VCaP (cell line): ENCODE measurements at regions not wholly inside any gene's neighbourhood (a gene's known extent, or its start where the extent isn't known, plus 50 kb on each side); places are given as distances from the start of the nearest gene placed in this dataset.
"Not testable (repeated sequence)": the region's sequence is repeated elsewhere in the genome, so short reads cannot be mapped to it uniquely, and the experiment has no call there.

Experiments used
- H3K27ac ChIP-seq: fragments of 450-650 bp; 2 replicates; pipeline ENCODE4 v1.5.1; 2017
- TF ChIP-seq, protein P1 (sequence below): fragments of 450-650 bp; conservative IDR thresholded peaks from 2 replicates; pipeline ENCODE4 v1.5.1; 2017; ENCODE audit warnings: mild to moderate bottlenecking, moderate library complexity

DNA sequence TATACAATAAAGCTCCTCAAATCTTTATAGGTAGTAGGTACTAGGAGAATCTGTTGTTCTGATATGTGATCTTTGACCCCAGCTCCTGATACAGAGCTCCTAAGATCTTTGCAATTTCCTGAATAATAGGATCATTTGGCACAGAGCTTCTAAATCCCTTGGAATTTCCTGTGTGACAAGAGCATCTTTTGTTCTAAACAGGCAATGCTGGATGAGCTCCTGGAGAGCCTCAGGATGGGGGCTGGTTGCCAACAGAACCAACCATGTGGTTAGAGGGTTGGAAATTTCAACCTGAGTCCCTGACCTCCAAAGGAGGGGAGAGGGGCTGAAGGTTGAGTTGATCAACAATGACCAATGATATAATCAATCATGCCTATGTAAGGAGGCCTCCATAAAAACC lies 629.0 kb downstream of the CCSER2 start:
- H3K27ac ChIP-seq = no peak overlapping the region
- TF ChIP-seq, protein P1, sequence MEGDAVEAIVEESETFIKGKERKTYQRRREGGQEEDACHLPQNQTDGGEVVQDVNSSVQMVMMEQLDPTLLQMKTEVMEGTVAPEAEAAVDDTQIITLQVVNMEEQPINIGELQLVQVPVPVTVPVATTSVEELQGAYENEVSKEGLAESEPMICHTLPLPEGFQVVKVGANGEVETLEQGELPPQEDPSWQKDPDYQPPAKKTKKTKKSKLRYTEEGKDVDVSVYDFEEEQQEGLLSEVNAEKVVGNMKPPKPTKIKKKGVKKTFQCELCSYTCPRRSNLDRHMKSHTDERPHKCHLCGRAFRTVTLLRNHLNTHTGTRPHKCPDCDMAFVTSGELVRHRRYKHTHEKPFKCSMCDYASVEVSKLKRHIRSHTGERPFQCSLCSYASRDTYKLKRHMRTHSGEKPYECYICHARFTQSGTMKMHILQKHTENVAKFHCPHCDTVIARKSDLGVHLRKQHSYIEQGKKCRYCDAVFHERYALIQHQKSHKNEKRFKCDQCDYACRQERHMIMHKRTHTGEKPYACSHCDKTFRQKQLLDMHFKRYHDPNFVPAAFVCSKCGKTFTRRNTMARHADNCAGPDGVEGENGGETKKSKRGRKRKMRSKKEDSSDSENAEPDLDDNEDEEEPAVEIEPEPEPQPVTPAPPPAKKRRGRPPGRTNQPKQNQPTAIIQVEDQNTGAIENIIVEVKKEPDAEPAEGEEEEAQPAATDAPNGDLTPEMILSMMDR = no peak

DNA sequence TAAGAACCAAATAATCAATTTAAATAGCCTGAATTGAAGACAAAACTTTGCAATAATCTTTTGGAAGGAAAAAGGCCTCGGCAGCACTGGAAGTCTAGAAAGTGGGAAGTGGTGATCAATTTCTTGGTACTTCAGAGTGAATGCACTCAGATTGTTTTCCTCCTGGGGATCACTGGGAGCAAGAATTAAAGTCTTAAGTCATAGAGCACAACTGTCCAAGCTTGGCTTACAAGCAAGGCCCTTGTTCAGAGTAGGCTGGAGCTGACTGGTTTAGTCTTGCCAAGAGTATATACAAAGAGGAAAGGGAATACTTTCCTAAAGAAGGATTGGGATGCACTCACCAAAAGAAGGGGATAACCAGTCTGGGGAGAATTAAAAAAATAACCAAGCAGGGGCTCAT lies 637.1 kb downstream of the CCSER2 start:
- no peak overlapping the region for H3K27ac ChIP-seq
- TF ChIP-seq, protein P1 = no peak

DNA sequence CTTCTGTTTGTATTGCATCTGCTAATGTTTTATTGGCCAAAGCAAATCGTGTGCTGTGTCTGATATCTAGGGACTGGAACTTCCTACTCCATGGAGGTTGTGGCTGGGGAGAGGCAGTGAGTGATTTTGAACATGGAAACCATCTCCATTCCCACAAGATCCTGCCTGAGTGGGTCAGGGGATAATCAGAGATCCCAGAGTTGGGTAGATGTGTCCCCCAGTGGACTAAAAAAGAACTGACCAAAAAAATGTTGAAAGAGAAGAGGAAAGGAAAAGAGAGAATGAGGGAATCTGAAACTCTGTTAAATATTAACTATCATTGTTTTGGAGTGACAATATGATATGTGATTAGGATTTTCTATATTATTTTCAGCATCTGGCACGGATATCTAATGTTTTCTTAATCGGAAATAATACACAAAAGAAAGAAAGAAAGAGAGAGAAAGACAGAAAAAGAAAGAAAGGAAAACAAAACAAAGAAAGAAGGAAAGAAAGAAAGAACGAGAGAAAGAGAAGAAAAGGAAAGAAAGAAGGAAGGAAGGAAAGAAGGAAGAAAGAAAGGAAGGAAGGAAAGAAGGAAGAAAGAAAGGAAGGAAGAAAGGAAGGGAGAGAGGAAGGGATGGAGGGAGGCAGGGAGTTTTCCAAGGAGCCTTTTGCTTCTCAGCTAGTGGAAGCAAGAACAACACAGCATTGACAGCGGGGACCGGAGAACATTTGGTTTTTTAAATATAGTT lies 638.5 kb downstream of the CCSER2 start:
- TF ChIP-seq, protein P1 = peak; percentile 33
- no peak overlapping the region for H3K27ac ChIP-seq

DNA sequence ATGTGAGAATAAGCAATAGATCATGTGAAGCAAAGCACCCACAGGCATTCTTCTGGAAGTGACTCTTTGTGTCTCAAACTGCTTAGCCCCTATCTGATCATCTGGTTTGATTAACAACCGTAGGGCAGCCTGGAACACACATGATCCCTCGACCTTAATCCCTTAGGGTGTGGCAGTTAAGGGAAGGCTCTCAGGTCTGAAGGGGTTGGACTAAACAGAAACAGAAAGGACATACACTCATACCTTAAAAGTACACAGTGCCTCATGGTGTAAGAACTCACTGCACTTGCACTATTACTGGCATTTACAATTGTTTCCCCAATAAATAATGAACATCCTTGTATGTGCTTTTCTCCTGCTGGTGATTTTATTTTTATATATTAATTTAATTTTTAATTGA lies 640.9 kb downstream of the CCSER2 start:
- H3K27ac ChIP-seq = not testable (repeated sequence)

DNA sequence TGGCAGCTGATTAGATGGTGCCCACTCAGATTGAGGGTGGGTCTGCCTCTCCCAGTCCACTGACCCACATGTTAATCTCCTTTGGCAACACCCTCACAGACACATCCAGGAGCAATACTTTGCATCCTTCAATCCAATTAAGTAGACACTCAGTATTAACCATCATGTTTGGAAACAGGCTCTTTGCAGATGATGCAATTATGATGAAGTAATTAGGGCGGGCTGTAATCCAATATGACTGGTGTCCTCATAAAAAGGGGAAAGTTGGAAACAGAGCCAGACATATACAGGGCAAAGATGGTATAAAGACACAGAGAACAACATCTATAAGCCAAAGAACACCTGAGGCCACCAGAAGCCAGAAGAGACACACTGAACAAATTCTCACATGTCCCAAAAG lies 658.6 kb downstream of the CCSER2 start:
- no peak overlapping the region for H3K27ac ChIP-seq
- TF ChIP-seq, protein P1 = no peak

DNA sequence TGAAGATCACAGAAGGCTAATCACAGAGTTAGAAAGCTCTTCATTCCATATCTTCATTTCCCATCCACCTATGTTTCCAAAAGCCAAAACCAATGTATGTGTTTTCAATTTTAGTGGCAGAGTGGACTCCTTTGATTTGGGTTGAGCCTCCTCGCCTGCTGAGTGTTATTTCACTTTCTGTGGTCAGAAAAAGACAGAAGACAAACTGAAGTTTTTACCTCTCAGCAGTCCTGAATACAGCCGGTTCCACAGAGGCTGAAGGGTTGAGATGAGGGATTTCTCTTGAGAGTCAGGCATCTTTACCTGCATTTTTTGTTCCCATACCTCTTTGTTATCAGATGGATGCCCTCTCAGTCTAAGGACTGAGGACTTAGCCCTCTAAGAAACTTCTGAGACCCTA lies 659.6 kb downstream of the CCSER2 start:
- H3K27ac ChIP-seq = no peak overlapping the region
- TF ChIP-seq, protein P1 = no peak

DNA sequence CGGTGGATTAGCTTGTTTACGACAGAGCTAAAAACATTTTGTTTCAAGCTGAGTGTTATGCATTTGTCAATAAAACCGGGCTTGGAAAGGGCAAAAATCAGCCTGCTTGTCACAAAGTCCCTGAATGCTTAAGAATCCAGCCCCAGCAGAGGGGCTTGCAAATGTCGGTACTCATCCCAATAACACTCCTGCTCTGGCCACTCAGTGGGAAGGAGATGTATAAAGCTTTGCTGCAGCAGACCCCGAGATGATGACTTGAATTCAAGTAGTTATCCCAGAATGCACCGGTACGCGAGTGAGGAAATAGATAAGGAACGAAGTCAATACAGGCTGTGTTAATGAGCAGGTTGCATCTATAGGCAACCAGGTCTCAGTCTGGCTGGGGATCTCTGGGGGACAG lies 662.3 kb downstream of the CCSER2 start:
- TF ChIP-seq, protein P1 = no peak

DNA sequence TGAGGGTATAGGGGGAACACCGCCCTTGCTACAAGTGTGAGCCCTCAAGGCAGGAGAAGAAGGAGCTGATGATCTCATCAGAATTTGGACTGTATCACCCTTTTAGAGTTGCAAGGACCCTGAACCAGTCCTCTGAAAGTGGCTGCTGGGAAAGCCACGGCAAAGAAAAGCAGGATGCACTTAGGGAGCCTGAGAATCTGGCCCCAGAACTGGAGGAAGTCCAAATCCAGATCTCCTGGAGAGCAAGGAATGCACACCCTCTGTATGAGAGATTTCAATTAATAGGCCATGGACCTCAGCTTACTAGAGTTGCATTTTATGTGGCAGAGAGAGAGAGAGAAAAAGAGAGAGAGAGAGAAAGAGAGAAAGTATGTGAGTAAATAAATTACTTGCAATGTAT lies 662.9 kb downstream of the CCSER2 start:
- TF ChIP-seq, protein P1 = no peak
- H3K27ac ChIP-seq = no peak overlapping the region

More for the DNA sequence above, 662.3 kb downstream of the CCSER2 start:
- no peak overlapping the region for H3K27ac ChIP-seq
